Bronchial epithelial cell (primary cell): ENCODE measurements at regions not wholly inside any gene's neighbourhood (a gene's known extent, or its start where the extent isn't known, plus 50 kb on each side); places are given as distances from the start of the nearest gene placed in this dataset.

Experiments
- DNase-seq: peaks from one replicate; pipeline ENCODE4 v3.0.0-alpha.2; 2010; ENCODE audit warnings: low read depth
- FAIRE-seq: peaks from 2 replicates; lab custom pipeline; 2011; peaks lifted over from hg19 to GRCh38; lab: Jason Lieb, UNC
- H3K27me3 ChIP-seq: 2 replicates; pipeline ENCODE4 v1.5.1; 2011; ENCODE audit warnings: low read length; ENCODE audit not compliant: control insufficient read depth, insufficient read depth
- H3K36me3 ChIP-seq: 2 replicates; pipeline ENCODE4 v1.5.1; 2011; ENCODE audit warnings: low read length; ENCODE audit not compliant: control insufficient read depth, insufficient read depth
- H3K4me3 ChIP-seq: 2 replicates; pipeline ENCODE4 v1.5.1; 2011; ENCODE audit warnings: mild to moderate bottlenecking, low read depth, low read length, control low read depth
- TF ChIP-seq, protein P1 (sequence below): IDR thresholded peaks from 2 replicates; pipeline ENCODE4 v1.5.1; 2011; ENCODE audit warnings: mild to moderate bottlenecking, moderate library complexity, low read length, control low read depth, inconsistent platforms; ENCODE audit not compliant: insufficient read depth, severe bottlenecking

DNA sequence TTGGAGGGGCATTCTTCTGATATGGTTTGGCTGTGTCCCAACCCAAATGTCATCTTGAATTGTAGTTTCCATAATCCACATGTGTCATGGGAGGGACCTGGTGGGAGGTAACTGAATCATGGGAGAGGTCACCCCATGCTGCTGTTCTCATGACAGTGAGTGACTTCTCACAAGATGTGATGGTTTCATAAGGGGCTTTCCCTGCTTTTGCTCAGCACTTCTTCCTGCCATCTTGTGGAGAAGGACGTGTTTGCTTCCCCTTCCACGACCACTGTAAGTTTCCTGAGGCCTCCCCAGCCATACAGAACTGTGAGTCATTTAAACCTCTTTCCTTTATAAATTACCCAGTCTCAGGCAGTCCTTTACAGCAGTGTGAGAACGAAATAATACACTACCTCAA lies 382.4 kb downstream of the VRK1 start:
- no peak overlapping the region for H3K4me3 ChIP-seq
- TF ChIP-seq, protein P1, sequence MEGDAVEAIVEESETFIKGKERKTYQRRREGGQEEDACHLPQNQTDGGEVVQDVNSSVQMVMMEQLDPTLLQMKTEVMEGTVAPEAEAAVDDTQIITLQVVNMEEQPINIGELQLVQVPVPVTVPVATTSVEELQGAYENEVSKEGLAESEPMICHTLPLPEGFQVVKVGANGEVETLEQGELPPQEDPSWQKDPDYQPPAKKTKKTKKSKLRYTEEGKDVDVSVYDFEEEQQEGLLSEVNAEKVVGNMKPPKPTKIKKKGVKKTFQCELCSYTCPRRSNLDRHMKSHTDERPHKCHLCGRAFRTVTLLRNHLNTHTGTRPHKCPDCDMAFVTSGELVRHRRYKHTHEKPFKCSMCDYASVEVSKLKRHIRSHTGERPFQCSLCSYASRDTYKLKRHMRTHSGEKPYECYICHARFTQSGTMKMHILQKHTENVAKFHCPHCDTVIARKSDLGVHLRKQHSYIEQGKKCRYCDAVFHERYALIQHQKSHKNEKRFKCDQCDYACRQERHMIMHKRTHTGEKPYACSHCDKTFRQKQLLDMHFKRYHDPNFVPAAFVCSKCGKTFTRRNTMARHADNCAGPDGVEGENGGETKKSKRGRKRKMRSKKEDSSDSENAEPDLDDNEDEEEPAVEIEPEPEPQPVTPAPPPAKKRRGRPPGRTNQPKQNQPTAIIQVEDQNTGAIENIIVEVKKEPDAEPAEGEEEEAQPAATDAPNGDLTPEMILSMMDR: no peak
- no peaks in the 10 kb centered on the region for H3K27me3 ChIP-seq
- FAIRE-seq: no peak
- DNase-seq: no peak
- H3K36me3 ChIP-seq: no peaks in the 10 kb centered on the region

DNA sequence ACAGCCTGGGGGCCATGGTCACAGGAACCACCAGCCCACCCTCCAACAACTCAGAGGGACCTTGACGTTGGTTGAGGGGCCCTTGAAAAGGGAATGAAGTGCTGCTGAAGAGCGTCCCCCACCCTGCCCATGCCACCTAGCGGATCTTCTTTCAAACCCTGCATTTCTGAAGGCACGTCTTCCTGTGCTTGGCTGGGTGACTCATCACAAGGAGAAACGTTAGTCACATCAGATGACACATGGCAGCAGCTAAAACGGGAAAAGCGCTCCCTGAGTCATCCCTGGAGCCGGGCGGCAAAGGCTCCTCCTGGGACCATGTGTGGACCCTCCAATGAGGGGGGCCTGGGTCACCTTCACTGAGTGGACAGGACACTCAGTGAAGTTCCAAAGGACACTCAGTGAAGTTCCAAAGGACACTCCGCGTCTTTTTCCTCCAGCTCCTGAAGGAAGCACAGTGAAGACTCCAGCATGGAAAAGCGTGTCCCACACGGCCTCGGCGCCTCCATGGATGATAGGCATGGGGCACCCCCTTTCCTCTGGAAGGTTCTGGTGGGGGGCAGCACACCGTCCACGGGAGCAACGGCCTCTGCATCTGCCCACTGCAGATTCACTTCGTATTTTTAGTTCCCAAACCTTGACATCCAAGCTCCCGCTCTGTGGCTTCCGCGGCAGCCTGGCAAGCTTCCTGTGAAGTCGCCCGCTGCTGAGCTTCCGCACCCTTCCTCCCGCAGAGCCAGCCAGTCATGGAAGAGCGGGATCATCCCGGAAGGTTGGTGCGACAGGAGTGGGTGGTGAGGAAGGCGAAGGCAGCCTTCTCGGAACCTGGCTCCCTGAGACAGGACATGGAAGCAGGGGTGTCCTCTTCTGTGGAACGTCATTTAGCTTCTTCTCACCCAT lies 383.4 kb downstream of the VRK1 start:
- H3K27me3 ChIP-seq: no peaks in the 10 kb centered on the region
- TF ChIP-seq, protein P1: peak; percentile 32
- DNase-seq (peak; percentile 79), FAIRE-seq (peak; percentile 58)
- H3K4me3 ChIP-seq: no peak overlapping the region
- H3K36me3 ChIP-seq: no peaks in the 10 kb centered on the region

DNA sequence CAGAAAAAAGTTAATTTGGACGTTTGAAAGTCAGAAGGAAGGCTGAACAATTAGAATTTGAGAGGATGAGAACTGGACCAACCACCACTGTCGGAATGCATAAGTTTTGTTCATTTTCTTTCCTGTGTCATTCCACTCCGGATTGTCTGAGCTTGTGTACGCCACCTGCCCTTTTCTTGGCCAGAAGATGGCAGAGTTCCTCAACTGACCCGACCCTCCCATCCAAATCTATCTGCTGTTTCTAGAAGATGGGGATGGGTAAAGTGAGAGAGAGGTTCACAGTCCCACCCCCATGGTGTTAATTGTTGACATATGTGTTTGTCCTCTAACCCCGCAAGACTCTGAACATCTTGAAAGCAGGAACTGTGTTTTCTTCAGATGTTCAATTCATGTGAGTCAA lies 388.0 kb downstream of the VRK1 start:
- DNase-seq: peak; percentile 8
- TF ChIP-seq, protein P1: peak; percentile 58
- no peak for FAIRE-seq
- H3K27me3 ChIP-seq: no peaks in the 10 kb centered on the region
- no peaks in the 10 kb centered on the region for H3K36me3 ChIP-seq
- no peak overlapping the region for H3K4me3 ChIP-seq

DNA sequence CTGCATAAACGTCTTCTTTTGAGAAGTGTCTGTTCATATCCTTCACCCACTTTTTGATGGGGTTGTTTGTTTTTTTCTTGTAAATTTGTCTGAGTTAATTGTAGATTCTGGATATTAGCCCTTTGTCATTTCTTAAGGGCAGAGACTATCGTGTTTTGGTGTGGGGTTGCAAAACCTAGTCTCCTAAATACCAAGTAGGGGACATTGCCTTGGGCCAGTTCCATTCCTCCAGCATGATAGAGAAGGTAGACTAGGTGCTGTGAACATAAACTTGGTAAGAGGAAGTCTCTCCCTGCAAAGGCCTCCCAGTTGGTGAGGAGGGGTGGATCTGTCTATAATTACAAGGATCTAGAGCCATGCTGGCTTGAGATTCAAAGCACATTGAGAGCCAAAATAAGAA lies 390.7 kb downstream of the VRK1 start:
- TF ChIP-seq, protein P1: no peak
- FAIRE-seq: no peak
- H3K27me3 ChIP-seq: no peaks in the 10 kb centered on the region

DNA sequence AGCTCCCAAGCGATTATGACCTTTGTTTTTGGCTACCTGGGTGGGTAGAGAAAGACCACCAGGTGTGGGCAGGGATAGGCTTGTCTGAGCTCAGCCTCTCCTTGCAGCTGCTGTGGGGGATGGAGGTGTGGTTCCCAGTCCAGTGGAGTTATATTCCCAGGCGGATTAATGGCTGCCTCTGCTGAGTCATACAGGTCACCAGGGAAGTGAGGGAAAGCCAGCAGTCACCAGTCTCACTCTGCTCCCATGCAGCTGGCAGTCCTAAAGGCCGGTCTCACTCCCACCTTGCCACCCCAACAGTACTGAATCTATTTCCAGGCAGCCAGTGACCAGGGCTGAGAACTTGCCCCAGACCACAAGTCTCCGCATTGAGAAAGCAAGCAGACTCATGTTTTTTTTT lies 399.2 kb downstream of the VRK1 start:
- FAIRE-seq: no peak
- DNase-seq: no peak
- no peak overlapping the region for H3K4me3 ChIP-seq
- TF ChIP-seq, protein P1: no peak
- H3K27me3 ChIP-seq: no peaks in the 10 kb centered on the region
- H3K36me3 ChIP-seq: no peaks in the 10 kb centered on the region

More for the DNA sequence above, 390.7 kb downstream of the VRK1 start:
- no peak for DNase-seq
- H3K4me3 ChIP-seq: no peak overlapping the region
- H3K36me3 ChIP-seq: no peaks in the 10 kb centered on the region
